Activated CD8-positive, alpha-beta memory T cell treated with anti-CD3 and anti-CD28 coated beads for 4 hours (primary cell): ENCODE measurements at regions not wholly inside any gene's neighbourhood (a gene's known extent, or its start where the extent isn't known, plus 50 kb on each side); places are given as distances from the start of the nearest gene placed in this dataset.

ENCODE experiments used
- DNase-seq, 2 donors: peaks; one replicate each; pipeline ENCODE4 v3.0.0-alpha.2; 2020; ENCODE audit warnings: low read depth in 2 of 2

- no peak for DNase-seq
Observed at GRCh38 chr22:46090631-46091201, 59.6 kb upstream of the PPARA start.

DNA sequence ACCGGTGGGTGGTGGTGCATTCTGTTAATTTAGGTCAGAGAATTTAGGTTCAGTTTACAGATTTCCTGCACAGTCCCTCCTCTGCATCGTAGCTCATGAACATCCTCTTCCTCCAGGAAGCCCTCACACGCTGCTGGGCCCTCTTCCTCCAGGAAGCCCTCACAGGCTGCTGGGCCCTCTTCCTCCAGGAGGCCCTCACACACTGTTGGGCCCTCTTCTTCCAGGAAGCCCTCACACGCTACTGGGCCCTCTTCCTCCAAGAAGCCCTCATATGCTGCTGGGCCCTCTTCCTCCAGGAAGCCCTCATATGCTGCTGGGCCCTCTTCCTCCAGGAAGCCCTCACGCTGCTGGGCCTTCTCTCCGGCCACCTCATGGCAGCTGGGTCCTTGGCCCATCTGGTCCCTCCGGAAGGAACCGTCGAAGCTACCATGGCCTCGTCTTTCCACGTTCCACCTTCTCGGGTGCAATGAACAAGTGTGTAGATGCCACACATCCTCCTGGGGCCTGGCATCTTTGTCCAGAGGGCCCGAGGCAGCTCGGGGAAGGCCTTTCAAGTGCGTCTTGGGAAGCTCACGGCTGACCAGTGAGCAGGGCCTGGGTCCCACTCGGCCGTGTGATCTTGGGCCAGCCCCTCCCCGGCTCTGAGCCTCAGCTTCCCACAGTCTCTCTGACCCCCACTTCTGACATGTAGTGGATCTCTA is 58.9 kb upstream of the PPARA start:
- no peak for DNase-seq

DNA sequence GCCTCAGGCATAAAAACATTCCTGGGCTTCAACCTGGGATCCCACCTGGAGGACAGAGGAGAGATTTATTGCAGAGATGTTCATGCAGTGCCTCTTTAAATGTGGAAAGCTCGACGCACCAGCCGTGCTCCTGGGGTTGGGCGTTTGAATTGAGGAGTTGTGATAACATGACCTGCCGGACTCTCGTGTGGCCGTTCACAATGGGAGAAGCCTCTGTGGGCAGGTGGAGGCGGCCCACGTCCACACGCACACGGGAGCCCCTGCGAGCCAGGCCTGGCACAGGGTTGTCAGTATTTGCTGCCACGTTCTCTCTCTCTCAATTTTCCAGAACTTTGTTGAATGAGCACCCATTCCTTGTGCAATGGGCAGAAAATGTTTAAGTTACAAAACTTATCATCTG is 58.3 kb upstream of the PPARA start:
- no peak for DNase-seq

DNA sequence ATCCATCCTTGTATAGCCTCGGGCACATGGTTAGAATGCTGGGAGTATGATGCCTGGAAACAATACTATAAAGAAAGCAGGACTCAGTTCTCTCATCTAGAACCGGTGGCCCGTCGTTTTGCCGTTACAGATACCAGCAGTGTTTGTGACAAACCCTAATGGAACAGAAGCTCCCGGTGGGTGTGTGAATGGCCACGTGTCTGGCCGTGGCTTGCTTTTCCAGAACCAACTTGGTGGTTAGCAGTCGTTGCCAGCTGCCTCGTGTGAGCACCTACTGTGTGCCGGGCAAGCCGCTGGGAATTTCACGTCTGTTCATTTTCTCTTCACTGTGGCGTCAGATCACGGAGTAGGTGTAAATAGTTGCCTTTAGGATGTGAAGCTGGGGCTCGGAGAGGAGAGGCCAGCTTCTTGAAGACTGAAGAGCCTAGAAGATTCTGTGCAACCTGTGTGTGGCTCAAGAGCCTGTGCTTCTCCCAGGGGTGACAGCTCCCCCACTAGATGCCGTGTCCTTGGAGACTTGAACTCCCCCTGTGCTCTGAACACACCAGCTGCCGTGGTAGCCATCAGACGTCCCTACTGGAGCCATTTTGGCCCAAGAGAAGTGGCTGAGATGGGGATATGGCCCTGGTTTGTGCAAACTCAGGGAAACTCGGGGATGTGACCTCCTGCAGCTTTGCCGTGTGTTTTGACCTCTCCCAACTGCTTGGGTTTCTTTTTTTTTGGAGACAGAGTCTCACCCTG is 57.5 kb upstream of the PPARA start:
- DNase-seq, result no peak

- DNase-seq, result no peak
Observed at GRCh38 chr22:46093796-46094195, 56.5 kb upstream of the PPARA start.

DNA sequence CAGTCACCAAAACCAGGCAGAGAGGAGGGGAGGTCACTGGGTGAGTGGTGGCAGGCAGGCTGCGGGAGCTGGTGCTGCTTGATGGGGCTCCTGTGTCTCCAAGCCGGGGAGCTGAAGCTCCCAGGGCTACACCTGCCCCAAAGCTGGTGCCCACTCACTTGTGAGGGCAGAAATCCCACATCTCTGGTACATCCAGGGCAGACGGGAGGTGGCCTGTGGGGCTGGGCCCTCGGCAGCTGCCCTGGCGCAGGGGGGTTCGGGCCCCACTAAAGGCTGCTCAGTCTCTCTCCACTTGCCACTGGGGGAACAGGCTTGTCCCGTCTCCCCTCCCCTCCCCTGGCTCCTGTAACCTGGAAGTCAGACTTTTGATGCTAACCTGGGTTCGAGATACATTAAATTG is 55.6 kb upstream of the PPARA start:
- no peak for DNase-seq

GRCh38 chr22:46096051-46096450 is 54.3 kb upstream of the PPARA start:
- no peak for DNase-seq

DNA sequence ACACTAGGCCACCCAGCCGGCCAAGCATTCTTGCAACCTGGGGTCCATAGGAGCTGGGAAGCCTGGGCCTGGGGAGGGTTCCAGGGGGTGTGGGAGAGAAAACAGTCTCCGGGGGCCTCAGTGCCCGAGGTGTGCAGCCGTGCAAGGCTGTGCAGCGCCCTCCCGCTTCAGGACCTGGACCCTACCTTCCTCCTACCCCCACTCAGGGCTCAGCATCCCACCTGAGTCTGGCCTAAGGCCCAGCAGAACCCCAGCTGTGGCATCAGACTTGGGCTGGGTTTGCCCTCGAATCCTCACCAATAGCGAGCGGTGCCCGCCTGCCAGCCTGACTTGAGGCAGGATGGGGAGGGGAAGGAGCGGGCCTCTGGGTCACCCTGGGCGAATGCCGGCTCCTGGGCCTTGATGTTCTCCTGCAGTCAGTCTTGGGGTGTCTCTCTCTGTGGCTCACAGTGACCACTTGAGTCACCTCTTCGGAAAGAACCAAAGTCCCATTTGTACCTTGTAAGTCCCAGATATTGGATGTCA is 53.6 kb upstream of the PPARA start:
- no peak for DNase-seq

- no peak for DNase-seq
Observed at GRCh38 chr22:46097268-46097900, 52.9 kb upstream of the PPARA start.

- DNase-seq, result no peak
Observed at GRCh38 chr22:46098525-46099475, 51.5 kb upstream of the PPARA start.

DNA sequence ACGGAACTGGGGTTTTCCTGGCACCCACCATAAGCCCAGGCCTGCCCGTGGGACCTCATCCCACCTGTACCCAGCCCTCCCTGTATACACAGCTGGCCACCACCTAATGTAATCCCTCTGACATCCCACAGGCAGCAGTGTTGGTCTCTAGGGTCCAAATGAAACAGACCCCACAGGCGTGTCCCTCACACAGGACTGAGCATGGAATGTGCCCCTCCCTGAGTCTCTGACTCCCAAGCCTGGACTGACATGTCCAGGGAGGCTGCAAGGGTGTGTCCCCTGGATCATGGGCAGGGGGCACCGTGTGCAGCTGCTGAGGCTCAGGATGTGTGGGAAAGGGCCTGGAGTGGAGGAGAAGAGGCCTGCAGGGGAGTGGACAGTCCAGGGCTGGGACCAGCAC is 50.6 kb upstream of the PPARA start:
- no peak for DNase-seq

DNA sequence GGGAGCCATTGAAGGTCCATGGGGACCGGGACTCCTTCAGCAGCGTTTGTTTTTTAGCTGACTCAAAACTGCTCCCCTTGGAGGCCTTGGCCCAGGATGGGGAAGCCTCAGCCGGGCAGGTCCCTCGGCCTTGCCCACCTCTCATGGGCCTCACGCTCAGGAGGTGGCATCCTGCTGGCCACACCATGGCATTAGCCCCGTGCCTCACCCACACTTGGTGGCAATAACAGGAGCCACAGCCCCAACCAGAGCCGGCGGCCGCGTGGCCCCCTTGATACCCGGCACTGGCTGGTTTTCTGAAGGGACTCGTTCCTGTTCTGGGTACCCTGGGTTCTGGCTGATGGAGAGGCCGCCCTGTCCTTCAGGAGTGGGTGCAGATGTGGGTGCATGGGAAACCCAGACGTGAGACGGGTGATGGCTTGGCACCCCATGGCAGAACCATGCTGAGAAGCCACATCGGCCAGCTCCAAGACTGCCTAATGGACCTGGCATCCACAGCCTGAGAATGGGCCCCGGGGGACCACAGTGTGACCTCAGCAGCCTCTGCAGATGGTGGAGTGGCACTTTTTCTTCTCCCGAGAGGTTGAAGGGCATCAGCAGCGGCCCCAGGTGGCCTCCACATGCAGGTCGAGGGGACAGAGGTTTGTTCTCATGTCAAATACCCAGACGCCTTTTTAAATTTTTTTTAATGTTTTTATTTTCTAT is 49.8 kb upstream of the PPARA start:
- DNase-seq, result no peak
